HepG2 (cell line): ENCODE measurements at regions not wholly inside any gene's neighbourhood (a gene's known extent, or its start where the extent isn't known, plus 50 kb on each side); places are given as distances from the start of the nearest gene placed in this dataset.
"Not testable (repeated sequence)": the region's sequence is repeated elsewhere in the genome, so short reads cannot be mapped to it uniquely, and the experiment has no call there.

Experiments used
- ATAC-seq: fragments of 200-7000 bp; cut with Tn5 transposase; 3 replicates; pipeline ENCODE4 v1.9.1; 2020; ENCODE audit warnings: mild to moderate bottlenecking, moderate library complexity
- BruUV-seq: library from RNA; stranded (reverse); fragments of 400-500 nt; replicated peaks from 2 replicates; lab custom pipeline; 2021; lab: Mats Ljungman, UMichigan
- CTCF ChIA-PET: fragments of 300-600 bp; formaldehyde crosslinking; extraction: SDS; loops from one replicate; lab custom pipeline; 2021; ENCODE audit warnings: low total read pairs, inconsistent platforms, low intra/inter-chr PET ratio; lab: Yijun Ruan, JAX
- POLR2A ChIA-PET: fragments of 350-600 bp; sonication (Branson Sonifier 250); formaldehyde crosslinking; loops from one replicate; lab custom pipeline; 2020; ENCODE audit warnings: antibody characterized with exemption, inconsistent platforms; lab: Yijun Ruan, JAX
- DNase-seq: peaks from one replicate; pipeline ENCODE4 v3.0.0-alpha.2; 2015; ENCODE audit warnings: low spot score
- FAIRE-seq: peaks from 3 replicates; lab custom pipeline; 2011; peaks lifted over from hg19 to GRCh38; lab: Jason Lieb, UNC
- H2AFZ ChIP-seq: one replicate; pipeline ENCODE4 v1.6.1; 2011; ENCODE audit warnings: low read length, inconsistent platforms
- H3K27ac ChIP-seq: fragments of 300-600 bp; 3 replicates; pipeline ENCODE4 v1.8.0; 2011; ENCODE audit warnings: mixed run types, mild to moderate bottlenecking, mixed read lengths, low read length, inconsistent platforms; ENCODE audit not compliant: insufficient read depth; ENCODE audit errors: extremely low read length
- H3K27me3 ChIP-seq, 2 experiments: fragments of 200-600 bp in 1 of 2; 2 replicates in 1 of 2; 3 replicates in 1 of 2; pipeline versions ENCODE4 v1.6.0 to v1.8.0; 2011; ENCODE audit warnings: low read length in 2 of 2, mild to moderate bottlenecking in 2 of 2, moderate library complexity in 2 of 2, inconsistent platforms in 1 of 2; ENCODE audit not compliant: insufficient read depth in 2 of 2, control insufficient read depth in 1 of 2
- H3K36me3 ChIP-seq, 2 experiments: fragments of 200-600 bp in 1 of 2; replicated peaks in 1 of 2; 2 replicates in 1 of 2; 3 replicates in 1 of 2; pipeline versions ENCODE4 v1.5.1 to v1.8.0; 2011; ENCODE audit warnings: low read length in 2 of 2, inconsistent platforms in 1 of 2; ENCODE audit not compliant: insufficient read depth in 2 of 2, control insufficient read depth in 1 of 2
- H3K4me1 ChIP-seq: 2 replicates; pipeline ENCODE4 v1.5.1; 2012; ENCODE audit warnings: low read length, inconsistent platforms; ENCODE audit not compliant: insufficient read depth
- H3K4me2 ChIP-seq: 2 replicates; pipeline ENCODE4 v1.6.0; 2011; ENCODE audit warnings: low read depth, low read length, inconsistent platforms
- H3K4me3 ChIP-seq, 3 experiments: fragments of 200-600 bp in 1 of 3; sonication (generic), shearing (Covaris generic) in 1 of 3; replicated peaks in 1 of 3; 2 replicates each; pipeline ENCODE4 v1.5.1; 2011 to 2016; ENCODE audit warnings: low read length in 3 of 3, inconsistent platforms in 2 of 3, low read depth in 2 of 3, mild to moderate bottlenecking in 2 of 3, control low read depth in 1 of 3, mixed read lengths in 1 of 3; ENCODE audit not compliant: insufficient read depth in 1 of 3
- H3K79me2 ChIP-seq: one replicate; pipeline ENCODE4 v1.6.1; 2011; ENCODE audit warnings: low read length, inconsistent platforms; ENCODE audit not compliant: insufficient read depth
- H3K9ac ChIP-seq: 2 replicates; pipeline ENCODE4 v1.6.0; 2011; ENCODE audit warnings: mild to moderate bottlenecking, low read depth, low read length, inconsistent platforms; ENCODE audit not compliant: insufficient read depth
- H3K9me3 ChIP-seq: 2 replicates; pipeline ENCODE4 v1.5.1; 2012; ENCODE audit warnings: mild to moderate bottlenecking, low read length
- H4K20me1 ChIP-seq: 2 replicates; pipeline ENCODE4 v1.6.0; 2011; ENCODE audit warnings: inconsistent platforms, mild to moderate bottlenecking, low read length, moderate library complexity; ENCODE audit not compliant: insufficient read depth
- JUND ChIP-seq: sonication (generic); formaldehyde crosslinking; IDR thresholded peaks from 2 replicates; pipeline ENCODE4 v1.8.0; 2022; ENCODE audit warnings: mild to moderate bottlenecking, missing genetic modification reagents
- REXO4 ChIP-seq: sonication (generic); formaldehyde crosslinking; IDR thresholded peaks from 2 replicates; pipeline ENCODE4 v1.8.0; 2022; ENCODE audit warnings: missing genetic modification reagents, mild to moderate bottlenecking, borderline replicate concordance
- SIX1 ChIP-seq: sonication (generic); formaldehyde crosslinking; IDR thresholded peaks from 2 replicates; pipeline ENCODE4 v1.4.0; 2020; ENCODE audit warnings: missing genetic modification reagents, borderline replicate concordance
- WGBS: methylation state at CpG from one replicate; pipeline ENCODE4 v1.1.6; 2017; ENCODE audit warnings: low lambda C conversion rate; 5-methylcytosine and 5-hydroxymethylcytosine counted together
- in situ Hi-C: cut with HindIII; loops from 2 replicates; pipeline ENCODE4 v1.10.0; 2017; ENCODE audit warnings: low pct_unique_long_range_greater_than_20kb; ENCODE audit not compliant: extremely low pct_ligation_motif_present
- intact Hi-C: fragments of 100-400 bp; cut with micrococcal nuclease; formaldehyde crosslinking; loops from one replicate; pipeline ENCODE4 v1.10.0; 2022; ENCODE audit not compliant: unreplicated experiment

- CTCF ChIA-PET, result no interaction called here
- intact Hi-C loops, result no loop called here
- no peaks in the 10 kb centered on the region for H4K20me1 ChIP-seq
- H3K4me2 ChIP-seq, result no peak overlapping the region
- no peaks in the 10 kb centered on the region for H3K9me3 ChIP-seq
- ATAC-seq (no peak), DNase-seq (no peak), FAIRE-seq (no peak)
- no peaks in the 10 kb centered on the region for H3K79me2 ChIP-seq
- H3K9ac ChIP-seq, result no peak overlapping the region
- no peak overlapping the region for H3K27ac ChIP-seq
- no peak overlapping the region for H3K4me3 ChIP-seq
- no peak for TF ChIP-seq REXO4 (CRISPR knock-in tag)
- no peak for TF ChIP-seq SIX1
- no peak for TF ChIP-seq JUND (CRISPR knock-in tag)
- H3K27me3 ChIP-seq, result peaks cover 0 to 30% of the 10 kb centered on the region in 2 experiments; a peak in 4 of 5 replicates
- POLR2A ChIA-PET, result no interaction called here
- no peak overlapping the region for H2AFZ ChIP-seq
- BruUV-seq, result no TSS peak
- no peaks in the 10 kb centered on the region for H3K36me3 ChIP-seq
- 53% methylated on average over 7 of the region's 7 CpGs for WGBS
- no peaks in the 10 kb centered on the region for H3K4me1 ChIP-seq
- in situ Hi-C loops, result no loop called here
Measured at GRCh38 chr18:76707534-76707933, 114.8 kb upstream of the ZNF236 start.

GRCh38 chr18:76704589-76704988 lies 117.8 kb upstream of the ZNF236 start:
- 59% methylated on average over 4 of the region's 4 CpGs for WGBS
- H2AFZ ChIP-seq, H3K36me3 ChIP-seq, BruUV-seq, DNase-seq, H3K27ac ChIP-seq, H3K9ac ChIP-seq, CTCF ChIA-PET, H3K4me3 ChIP-seq, H3K4me1 ChIP-seq, in situ Hi-C loops, POLR2A ChIA-PET, H3K4me2 ChIP-seq, intact Hi-C loops, FAIRE-seq, H3K9me3 ChIP-seq, ATAC-seq, H3K79me2 ChIP-seq, H4K20me1 ChIP-seq: not testable (repeated sequence)
- H3K27me3 ChIP-seq, result peaks cover 0 to 29% of the 10 kb centered on the region in 2 experiments; a peak in 4 of 5 replicates
